H1 (cell line): ENCODE measurements at regions not wholly inside any gene's neighbourhood (a gene's known extent, or its start where the extent isn't known, plus 50 kb on each side); places are given as distances from the start of the nearest gene placed in this dataset.

Source experiments
- BACH1 ChIP-seq: IDR thresholded peaks from 2 replicates; pipeline ENCODE4 v1.6.1; 2012; ENCODE audit warnings: low read length, improper control_type of control experiment
- FOSL1 ChIP-seq: IDR thresholded peaks from 2 replicates; pipeline ENCODE4 v1.6.1; 2011; ENCODE audit warnings: mild to moderate bottlenecking, low read depth, low read length, moderate library complexity; ENCODE audit not compliant: insufficient read depth
- HDAC6 ChIP-seq: IDR thresholded peaks from one replicate; pipeline ENCODE4 v1.7.1; 2012; ENCODE audit warnings: low read depth, mild to moderate bottlenecking, inconsistent platforms, low read length, moderate library complexity
- SAP30 ChIP-seq: fragments of 300-600 bp; sonication (generic); IDR thresholded peaks from 2 replicates; pipeline ENCODE4 v1.7.1; 2012; ENCODE audit warnings: low read length, moderate library complexity, mild to moderate bottlenecking, inconsistent platforms; ENCODE audit not compliant: insufficient read depth, insufficient replicate concordance

GRCh38 chr6:126913651-126914050 is 204.8 kb upstream of the RSPO3 start (continued):
- no peak for TF ChIP-seq SAP30
- TF ChIP-seq FOSL1, result no peak
- TF ChIP-seq BACH1, result no peak
- no peak for TF ChIP-seq HDAC6
